Gastroesophageal sphincter (tissue), 3 donors: ENCODE measurements at regions not wholly inside any gene's neighbourhood (a gene's known extent, or its start where the extent isn't known, plus 50 kb on each side); places are given as distances from the start of the nearest gene placed in this dataset.

Source experiments
- CTCF ChIP-seq, 4 experiments: fragments of 200-600 bp in 2 of 4; fragments of 450-650 bp in 2 of 4; sonication (generic) in 1 of 4; IDR thresholded peaks; one replicate each; pipeline ENCODE4 v1.5.1; 2017 to 2019; ENCODE audit warnings: antibody characterized with exemption in 4 of 4, mild to moderate bottlenecking in 2 of 4, moderate library complexity in 2 of 4
- POLR2A ChIP-seq, 2 donors: fragments of 450-650 bp; IDR thresholded peaks; one replicate each; pipeline ENCODE4 v1.6.1; 2017; ENCODE audit warnings: antibody characterized with exemption in 2 of 2, mild to moderate bottlenecking in 2 of 2, moderate library complexity in 1 of 2
- POLR2AphosphoS5 ChIP-seq: sonication (generic); formaldehyde crosslinking; IDR thresholded peaks from one replicate; pipeline ENCODE4 v1.6.1; 2017; ENCODE audit warnings: antibody characterized with exemption

DNA sequence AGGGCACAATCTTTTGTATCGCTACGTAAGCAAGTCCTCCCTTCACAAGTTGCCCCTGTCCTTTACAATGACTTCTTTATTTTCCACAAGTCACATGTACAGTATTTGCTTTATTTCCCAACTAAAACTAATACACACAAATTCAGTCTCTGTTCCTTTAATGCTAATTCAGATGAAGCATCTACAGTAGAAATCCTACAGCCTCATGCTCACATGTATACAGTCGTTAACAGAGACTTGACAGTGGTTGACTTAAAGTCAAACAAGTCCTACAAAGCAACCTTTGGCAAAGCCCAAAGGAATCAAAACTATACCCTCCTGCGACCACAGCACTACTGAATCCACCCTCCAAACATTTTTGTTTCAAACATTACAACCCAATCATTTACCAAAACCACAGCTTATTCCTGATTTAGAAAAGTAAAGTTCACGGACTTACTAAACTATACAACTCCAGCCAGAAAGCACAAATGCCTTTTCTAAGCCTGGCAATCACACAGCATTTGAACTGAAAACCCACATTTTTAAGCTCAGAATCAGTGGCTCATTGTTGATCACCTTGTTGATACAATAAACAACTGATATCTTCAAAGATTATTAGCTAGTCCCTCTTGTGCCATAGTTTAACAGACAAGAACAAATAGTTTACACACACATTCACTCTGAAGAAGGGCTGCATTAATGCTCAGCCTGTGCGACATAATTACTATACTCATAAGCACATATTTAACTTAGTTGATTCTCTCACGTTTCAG, 70.9 kb upstream of the NHSL1 start:
- no peak for TF ChIP-seq CTCF (IDR thresholded peaks at IDR 0.05)
- no peak for TF ChIP-seq POLR2AphosphoS5
- TF ChIP-seq POLR2A (IDR thresholded peaks at IDR 0.05), result no peak
